Suprapubic skin (tissue), 4 donors: ENCODE measurements at regions not wholly inside any gene's neighbourhood (a gene's known extent, or its start where the extent isn't known, plus 50 kb on each side); places are given as distances from the start of the nearest gene placed in this dataset.

Experiments
- DNase-seq, 2 donors: peaks; one replicate each; pipeline ENCODE4 v3.0.0-alpha.2; 2019; ENCODE audit warnings: low spot score in 2 of 2
- H3K27ac ChIP-seq: fragments of 200-600 bp; sonication (generic); one replicate; pipeline ENCODE4 v1.5.1; 2019
- H3K27me3 ChIP-seq: fragments of 200-600 bp; sonication (generic); one replicate; pipeline ENCODE4 v1.5.1; 2019
- H3K36me3 ChIP-seq: fragments of 200-600 bp; sonication (generic); one replicate; pipeline ENCODE4 v1.5.1; 2019
- H3K4me1 ChIP-seq: fragments of 200-600 bp; sonication (generic); one replicate; pipeline ENCODE4 v1.5.1; 2019
- H3K4me3 ChIP-seq: fragments of 200-600 bp; sonication (generic); one replicate; pipeline ENCODE4 v1.5.1; 2019; ENCODE audit warnings: mild to moderate bottlenecking
- H3K9me3 ChIP-seq: fragments of 200-600 bp; sonication (generic); one replicate; pipeline ENCODE4 v1.5.1; 2019
- EP300 ChIP-seq: sonication (generic); formaldehyde crosslinking; IDR thresholded peaks from one replicate; pipeline ENCODE4 v1.6.1; 2017; ENCODE audit warnings: antibody characterized with exemption
- POLR2A ChIP-seq, 2 donors: fragments of 450-650 bp; IDR thresholded peaks; one replicate each; pipeline ENCODE4 v1.6.1; 2017; ENCODE audit warnings: antibody characterized with exemption in 2 of 2, mild to moderate bottlenecking in 2 of 2, moderate library complexity in 2 of 2
- POLR2AphosphoS5 ChIP-seq, 3 donors: sonication (generic); formaldehyde crosslinking; IDR thresholded peaks; one replicate each; pipeline ENCODE4 v1.6.1; 2017; ENCODE audit warnings: antibody characterized with exemption in 3 of 3
- WGBS: methylation state at CpG from one replicate; pipeline ENCODE4 v1.1.5; 2018; 5-methylcytosine and 5-hydroxymethylcytosine counted together
- TF ChIP-seq, protein P1 (sequence below), 2 donors: fragments of 200-600 bp in 1 of 2; fragments of 450-650 bp in 1 of 2; sonication (generic) in 1 of 2; IDR thresholded peaks; one replicate each; pipeline ENCODE4 v1.5.1; 2016 to 2019; ENCODE audit warnings: antibody characterized with exemption in 2 of 2, mild to moderate bottlenecking in 1 of 2, moderate library complexity in 1 of 2

DNA sequence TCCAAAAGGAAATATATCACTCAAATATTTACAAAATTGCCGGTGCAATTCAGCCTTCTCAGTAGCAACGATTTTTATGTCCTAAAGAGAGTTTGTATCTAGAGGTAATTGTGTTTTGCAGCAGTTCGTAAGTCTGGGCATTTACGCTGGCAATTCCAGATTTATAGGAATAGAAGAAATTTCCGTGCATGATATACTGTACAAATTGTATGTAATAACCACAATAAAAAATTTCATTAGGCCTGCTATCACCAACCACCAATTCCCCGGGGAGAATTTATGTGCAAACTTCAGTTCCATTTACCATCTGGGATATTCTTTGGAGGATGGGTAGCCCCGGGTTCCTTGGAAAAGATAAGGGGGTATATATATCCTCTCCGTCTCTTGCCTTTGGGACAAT lies 401.5 kb downstream of the TMEM114 start:
- TF ChIP-seq POLR2AphosphoS5 (IDR thresholded peaks at IDR 0.05) (no peak), EP300 (no peak), POLR2A (IDR thresholded peaks at IDR 0.05) (no peak)
- TF ChIP-seq, protein P1, sequence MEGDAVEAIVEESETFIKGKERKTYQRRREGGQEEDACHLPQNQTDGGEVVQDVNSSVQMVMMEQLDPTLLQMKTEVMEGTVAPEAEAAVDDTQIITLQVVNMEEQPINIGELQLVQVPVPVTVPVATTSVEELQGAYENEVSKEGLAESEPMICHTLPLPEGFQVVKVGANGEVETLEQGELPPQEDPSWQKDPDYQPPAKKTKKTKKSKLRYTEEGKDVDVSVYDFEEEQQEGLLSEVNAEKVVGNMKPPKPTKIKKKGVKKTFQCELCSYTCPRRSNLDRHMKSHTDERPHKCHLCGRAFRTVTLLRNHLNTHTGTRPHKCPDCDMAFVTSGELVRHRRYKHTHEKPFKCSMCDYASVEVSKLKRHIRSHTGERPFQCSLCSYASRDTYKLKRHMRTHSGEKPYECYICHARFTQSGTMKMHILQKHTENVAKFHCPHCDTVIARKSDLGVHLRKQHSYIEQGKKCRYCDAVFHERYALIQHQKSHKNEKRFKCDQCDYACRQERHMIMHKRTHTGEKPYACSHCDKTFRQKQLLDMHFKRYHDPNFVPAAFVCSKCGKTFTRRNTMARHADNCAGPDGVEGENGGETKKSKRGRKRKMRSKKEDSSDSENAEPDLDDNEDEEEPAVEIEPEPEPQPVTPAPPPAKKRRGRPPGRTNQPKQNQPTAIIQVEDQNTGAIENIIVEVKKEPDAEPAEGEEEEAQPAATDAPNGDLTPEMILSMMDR (IDR thresholded peaks at IDR 0.05): no peak
- 85% methylated on average over 8 of the region's 8 CpGs for WGBS
- H3K27ac ChIP-seq: no peak overlapping the region
- no peaks in the 10 kb centered on the region for H3K9me3 ChIP-seq
- H3K4me3 ChIP-seq: no peak overlapping the region
- H3K36me3 ChIP-seq: no peaks in the 10 kb centered on the region
- H3K4me1 ChIP-seq: no peaks in the 10 kb centered on the region
- DNase-seq: no peak
- no peaks in the 10 kb centered on the region for H3K27me3 ChIP-seq

DNA sequence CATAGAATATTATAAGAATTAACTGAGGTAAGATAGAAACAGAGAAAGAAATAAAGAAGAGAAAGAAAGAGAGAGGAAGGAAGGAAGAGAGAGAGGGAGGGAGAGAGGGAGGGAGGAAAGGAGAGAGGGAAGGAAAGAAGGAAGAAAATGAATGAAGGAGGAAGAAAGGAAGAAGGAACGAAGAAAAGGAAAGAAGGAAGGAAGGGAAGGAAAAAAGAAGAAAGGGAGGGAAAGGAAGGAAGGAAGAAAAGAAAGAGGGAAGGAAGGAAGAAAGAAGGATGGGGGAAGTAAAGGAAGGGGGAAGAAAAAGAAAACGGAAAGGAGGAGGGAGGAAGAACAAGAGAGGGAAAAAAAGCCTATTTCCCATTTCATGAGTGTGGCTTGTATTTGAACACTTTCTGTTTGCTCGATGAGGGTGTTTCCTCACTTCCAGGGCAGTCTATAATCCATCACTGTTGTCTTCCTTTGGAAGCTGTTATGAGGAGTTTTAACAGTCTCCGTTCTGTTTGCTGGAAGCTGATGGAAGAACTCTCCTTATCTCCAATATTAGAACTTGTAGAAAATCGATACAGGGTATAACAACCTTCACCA lies 402.4 kb downstream of the TMEM114 start:
- WGBS: 77% methylated on average over 5 of the region's 5 CpGs
- TF ChIP-seq EP300 (no peak), POLR2AphosphoS5 (IDR thresholded peaks at IDR 0.05) (no peak), POLR2A (IDR thresholded peaks at IDR 0.05) (no peak)
- TF ChIP-seq, protein P1 (IDR thresholded peaks at IDR 0.05): no peak
- DNase-seq: no peak
- no peaks in the 10 kb centered on the region for H3K27me3 ChIP-seq
- H3K9me3 ChIP-seq: no peaks in the 10 kb centered on the region
- no peak overlapping the region for H3K27ac ChIP-seq
- H3K4me1 ChIP-seq: no peaks in the 10 kb centered on the region
- H3K36me3 ChIP-seq: no peaks in the 10 kb centered on the region
- no peak overlapping the region for H3K4me3 ChIP-seq

DNA sequence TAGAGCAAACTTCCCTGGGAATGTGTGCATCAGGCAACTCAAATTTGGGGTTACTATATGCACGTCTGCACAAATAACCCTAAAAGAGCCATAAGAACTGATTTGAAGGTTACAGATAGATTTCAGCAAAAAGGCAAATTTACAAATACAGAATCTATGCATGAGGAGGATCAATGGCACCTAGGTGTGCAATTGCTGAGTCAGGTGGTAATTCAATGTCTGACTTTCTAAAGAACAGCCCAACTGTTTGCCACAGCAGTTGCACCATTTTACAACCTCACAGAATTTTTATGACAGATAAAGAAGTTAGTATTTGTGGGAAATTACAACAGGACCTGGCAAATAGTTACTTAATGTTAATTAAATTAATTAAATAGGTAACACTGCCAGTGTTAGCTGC lies 405.5 kb downstream of the TMEM114 start:
- H3K27ac ChIP-seq: no peak overlapping the region
- DNase-seq: no peak
- no peaks in the 10 kb centered on the region for H3K9me3 ChIP-seq
- no peak overlapping the region for H3K4me3 ChIP-seq
- TF ChIP-seq POLR2A (IDR thresholded peaks at IDR 0.05) (no peak), POLR2AphosphoS5 (IDR thresholded peaks at IDR 0.05) (no peak), EP300 (no peak)
- TF ChIP-seq, protein P1 (IDR thresholded peaks at IDR 0.05): no peak
- WGBS: 73% methylated on average over 1 of the region's 1 CpG
- no peaks in the 10 kb centered on the region for H3K4me1 ChIP-seq
- no peaks in the 10 kb centered on the region for H3K27me3 ChIP-seq
- no peaks in the 10 kb centered on the region for H3K36me3 ChIP-seq

DNA sequence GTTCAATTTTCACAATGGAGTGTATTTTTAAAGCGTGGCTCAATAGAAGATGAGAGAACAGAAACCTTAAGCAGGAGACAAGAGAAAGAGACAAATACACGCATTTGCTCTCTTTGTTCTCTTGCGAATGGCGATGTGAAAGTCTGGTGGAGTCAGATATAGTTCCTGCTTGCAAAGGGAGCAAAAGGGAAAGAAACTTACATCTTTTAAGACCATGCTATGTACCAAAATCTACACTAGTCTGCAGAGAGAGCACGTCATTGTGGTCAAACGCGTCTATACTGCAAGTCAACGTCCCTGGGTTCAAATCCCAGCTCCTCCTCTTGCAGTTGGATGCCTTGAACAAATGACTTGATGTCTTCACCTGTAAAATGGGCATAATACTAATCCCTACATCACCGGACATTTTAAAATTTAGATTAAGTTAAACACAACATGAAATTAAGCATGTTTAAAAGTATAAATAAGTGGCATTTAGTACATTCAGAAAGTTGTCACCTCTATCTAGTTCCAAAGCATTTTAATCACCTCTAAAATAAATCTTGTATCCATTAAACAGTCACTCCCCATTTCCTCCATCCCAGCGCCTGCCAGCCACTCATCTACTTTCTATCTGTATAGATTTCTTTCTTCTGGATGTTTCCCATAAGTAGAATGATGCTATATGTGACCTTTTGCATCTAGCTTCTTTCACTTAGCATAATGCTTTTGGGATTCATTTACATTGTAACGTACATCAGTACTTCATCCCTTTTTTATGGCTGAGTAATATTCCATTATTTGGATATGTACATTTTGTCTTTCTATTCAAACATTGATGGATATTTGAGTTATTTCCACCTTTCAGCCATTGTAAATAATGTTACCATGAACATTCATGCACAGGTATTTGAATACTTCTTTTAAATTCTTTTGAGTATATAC lies 406.9 kb downstream of the TMEM114 start:
- WGBS: 75% methylated on average over 11 of the region's 11 CpGs
- Histone ChIP-seq H3K4me3 (no peak overlapping the region), H3K27ac (no peak overlapping the region), H3K36me3 (no peaks in the 10 kb centered on the region), H3K9me3 (no peaks in the 10 kb centered on the region), H3K4me1 (no peaks in the 10 kb centered on the region), H3K27me3 (no peaks in the 10 kb centered on the region)
- DNase-seq: no peak
- TF ChIP-seq, protein P1 (IDR thresholded peaks at IDR 0.05): no peak
- no peak for TF ChIP-seq EP300
- TF ChIP-seq POLR2AphosphoS5 (IDR thresholded peaks at IDR 0.05): no peak
- no peak for TF ChIP-seq POLR2A (IDR thresholded peaks at IDR 0.05)

DNA sequence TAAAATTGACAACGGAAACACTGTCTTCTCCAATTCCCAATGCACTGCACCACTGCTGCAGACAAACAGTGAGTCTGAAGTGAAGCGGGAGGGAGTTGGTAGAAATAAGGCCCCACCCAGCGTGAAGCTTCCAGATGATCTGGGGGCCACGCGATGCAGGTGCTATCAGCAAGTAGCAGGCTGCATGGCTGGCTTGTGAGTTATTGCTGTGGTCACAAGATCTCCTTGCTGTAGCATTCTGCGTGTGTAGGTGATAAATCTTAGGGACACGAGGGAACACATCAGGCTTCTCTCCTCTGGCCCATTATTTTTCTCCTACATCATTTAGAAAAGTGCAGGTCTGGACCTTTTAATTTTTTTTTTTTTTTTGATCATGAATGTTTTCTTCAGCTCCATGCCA lies 407.6 kb downstream of the TMEM114 start:
- Histone ChIP-seq H3K9me3 (no peaks in the 10 kb centered on the region), H3K27ac (no peak overlapping the region), H3K36me3 (no peaks in the 10 kb centered on the region), H3K27me3 (no peaks in the 10 kb centered on the region), H3K4me1 (no peaks in the 10 kb centered on the region), H3K4me3 (no peak overlapping the region)
- TF ChIP-seq POLR2A (IDR thresholded peaks at IDR 0.05) (no peak), EP300 (no peak), POLR2AphosphoS5 (IDR thresholded peaks at IDR 0.05) (no peak)
- TF ChIP-seq, protein P1 (IDR thresholded peaks at IDR 0.05): no peak
- 55% methylated on average over 7 of the region's 7 CpGs for WGBS
- no peak for DNase-seq
